ENCODE measurements at regions not wholly inside any gene's neighbourhood (a gene's known extent, or its start where the extent isn't known, plus 50 kb on each side); places are given as distances from the start of the nearest gene placed in this dataset.

DNA sequence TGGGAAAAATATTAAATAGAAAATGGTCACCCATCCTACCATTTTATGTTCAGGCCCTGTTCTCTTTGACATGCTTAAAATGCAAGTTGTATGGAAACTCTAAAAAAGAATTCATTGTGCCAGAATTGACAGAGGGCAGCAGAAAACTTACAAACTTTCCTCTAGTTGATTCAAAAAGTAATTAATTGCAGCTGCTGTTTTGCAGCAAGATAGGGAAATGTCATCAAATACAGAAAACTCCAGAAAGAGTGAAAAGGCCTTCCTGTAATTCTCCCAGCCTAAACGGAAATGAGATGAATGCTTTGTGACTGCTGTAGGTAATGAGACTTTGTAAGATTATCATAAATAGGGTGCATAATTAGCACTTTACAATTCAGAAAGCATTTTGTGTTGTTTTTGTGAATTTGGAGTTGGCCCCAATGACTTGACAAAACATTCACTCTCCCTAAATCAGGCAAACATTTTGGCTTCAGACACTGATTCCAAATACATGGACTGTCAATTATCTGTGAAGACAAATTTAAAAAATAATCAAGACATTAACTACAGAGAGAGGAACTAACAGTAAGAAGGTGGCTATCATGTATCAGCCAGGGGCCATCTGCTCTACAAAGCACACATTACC lies 861.8 kb downstream of the SQOR start:
- no peaks in the 10 kb centered on the region for H3F3A ChIP-seq (ENCODE audit: control insufficient read depth, insufficient read depth)
- H3K27me3 ChIP-seq (ENCODE audit: control insufficient read depth, low read length), result no peaks in the 10 kb centered on the region
- H3K79me2 ChIP-seq (ENCODE audit: control insufficient read depth, low read length), result no peaks in the 10 kb centered on the region
- no peaks in the 10 kb centered on the region for H4K20me1 ChIP-seq (ENCODE audit: control insufficient read depth, insufficient read depth, low read depth, low read length)
- H3K9me2 ChIP-seq (replicated peaks; ENCODE audit: control insufficient read depth, low read length), result no peaks in the 10 kb centered on the region
- no peaks in the 10 kb centered on the region for H3K4me1 ChIP-seq (ENCODE audit: control insufficient read depth, low read length)
- no peaks in the 10 kb centered on the region for H3K9me3 ChIP-seq (ENCODE audit: control insufficient read depth, insufficient read depth, low read length)
- H3K27ac ChIP-seq (ENCODE audit: low read depth, low read length), result no peak overlapping the region
- no peaks in the 10 kb centered on the region for H3K36me3 ChIP-seq (ENCODE audit: control insufficient read depth, low read length)
- H3K4me2 ChIP-seq (ENCODE audit: low read length), result no peak overlapping the region
- TF ChIP-seq, protein P1, sequence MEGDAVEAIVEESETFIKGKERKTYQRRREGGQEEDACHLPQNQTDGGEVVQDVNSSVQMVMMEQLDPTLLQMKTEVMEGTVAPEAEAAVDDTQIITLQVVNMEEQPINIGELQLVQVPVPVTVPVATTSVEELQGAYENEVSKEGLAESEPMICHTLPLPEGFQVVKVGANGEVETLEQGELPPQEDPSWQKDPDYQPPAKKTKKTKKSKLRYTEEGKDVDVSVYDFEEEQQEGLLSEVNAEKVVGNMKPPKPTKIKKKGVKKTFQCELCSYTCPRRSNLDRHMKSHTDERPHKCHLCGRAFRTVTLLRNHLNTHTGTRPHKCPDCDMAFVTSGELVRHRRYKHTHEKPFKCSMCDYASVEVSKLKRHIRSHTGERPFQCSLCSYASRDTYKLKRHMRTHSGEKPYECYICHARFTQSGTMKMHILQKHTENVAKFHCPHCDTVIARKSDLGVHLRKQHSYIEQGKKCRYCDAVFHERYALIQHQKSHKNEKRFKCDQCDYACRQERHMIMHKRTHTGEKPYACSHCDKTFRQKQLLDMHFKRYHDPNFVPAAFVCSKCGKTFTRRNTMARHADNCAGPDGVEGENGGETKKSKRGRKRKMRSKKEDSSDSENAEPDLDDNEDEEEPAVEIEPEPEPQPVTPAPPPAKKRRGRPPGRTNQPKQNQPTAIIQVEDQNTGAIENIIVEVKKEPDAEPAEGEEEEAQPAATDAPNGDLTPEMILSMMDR (IDR thresholded peaks at IDR 0.05; ENCODE audit: low read depth, low read length, poor library complexity, severe bottlenecking), result no peak
- no peak for TF ChIP-seq EZH2phosphoT487 (IDR thresholded peaks at IDR 0.05; ENCODE audit: borderline replicate concordance, low read length)
- H3K4me3 ChIP-seq (ENCODE audit: low read length), result no peak overlapping the region

DNA sequence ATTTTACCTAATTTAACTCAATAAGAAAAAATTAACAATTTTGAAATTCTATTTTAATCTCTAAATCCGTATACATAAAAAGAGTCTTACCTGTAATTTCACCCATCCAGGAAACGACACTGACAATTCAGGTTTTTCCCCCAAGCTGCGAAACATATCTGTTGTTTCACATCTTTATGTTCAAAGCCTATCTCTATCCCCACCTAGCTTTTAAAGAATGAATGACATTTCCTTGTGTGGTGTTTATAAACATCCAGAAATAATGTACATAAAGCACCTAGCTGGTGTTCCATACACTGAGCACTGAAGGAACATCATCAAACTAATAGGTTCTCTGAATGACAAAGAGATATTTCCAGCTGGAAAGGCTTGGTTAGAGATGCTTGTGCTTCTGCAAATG lies 867.8 kb downstream of the SQOR start:
- Histone ChIP-seq H3K4me3 (ENCODE audit: low read length) (no peak overlapping the region), H3K27ac (ENCODE audit: low read depth, low read length) (no peak overlapping the region), H3K9me3 (ENCODE audit: control insufficient read depth, insufficient read depth, low read length) (no peaks in the 10 kb centered on the region), H4K20me1 (ENCODE audit: control insufficient read depth, insufficient read depth, low read depth, low read length) (no peaks in the 10 kb centered on the region), H3K79me2 (ENCODE audit: control insufficient read depth, low read length) (no peaks in the 10 kb centered on the region), H3K4me1 (ENCODE audit: control insufficient read depth, low read length) (no peaks in the 10 kb centered on the region), H3F3A (ENCODE audit: control insufficient read depth, insufficient read depth) (no peaks in the 10 kb centered on the region), H3K36me3 (ENCODE audit: control insufficient read depth, low read length) (no peaks in the 10 kb centered on the region), H3K27me3 (ENCODE audit: control insufficient read depth, low read length) (no peaks in the 10 kb centered on the region), H3K4me2 (ENCODE audit: low read length) (no peak overlapping the region), H3K9me2 (replicated peaks; ENCODE audit: control insufficient read depth, low read length) (no peaks in the 10 kb centered on the region)
- TF ChIP-seq EZH2phosphoT487 (IDR thresholded peaks at IDR 0.05; ENCODE audit: borderline replicate concordance, low read length), result no peak
- TF ChIP-seq, protein P1 (IDR thresholded peaks at IDR 0.05; ENCODE audit: low read depth, low read length, poor library complexity, severe bottlenecking), result no peak

DNA sequence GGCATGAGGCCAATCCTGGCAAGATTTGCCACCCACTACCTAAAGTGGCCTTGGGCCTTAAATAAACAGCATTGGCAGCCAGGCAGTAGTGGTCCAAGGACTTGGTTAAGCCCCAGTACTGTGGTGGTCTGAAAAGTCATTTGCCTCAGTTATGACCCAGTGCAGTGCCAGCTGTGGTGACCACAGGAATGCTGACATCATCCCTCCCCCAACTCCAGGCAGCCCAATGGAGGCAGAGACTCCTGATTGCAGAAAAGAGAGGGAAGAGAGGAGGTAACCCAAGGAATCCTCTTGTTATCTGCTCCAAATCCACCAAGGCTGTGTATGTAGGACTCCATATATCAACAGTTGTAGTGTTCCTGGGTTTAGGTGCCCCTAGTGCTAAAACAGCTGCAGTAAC lies 883.6 kb downstream of the SQOR start:
- TF ChIP-seq EZH2phosphoT487 (IDR thresholded peaks at IDR 0.05; ENCODE audit: borderline replicate concordance, low read length), result no peak
- TF ChIP-seq, protein P1 (IDR thresholded peaks at IDR 0.05; ENCODE audit: low read depth, low read length, poor library complexity, severe bottlenecking), result no peak
- no peak overlapping the region for H3K4me2 ChIP-seq (ENCODE audit: low read length)
- no peaks in the 10 kb centered on the region for H3K4me1 ChIP-seq (ENCODE audit: control insufficient read depth, low read length)
- no peaks in the 10 kb centered on the region for H3K36me3 ChIP-seq (ENCODE audit: control insufficient read depth, low read length)
- no peaks in the 10 kb centered on the region for H3K27me3 ChIP-seq (ENCODE audit: control insufficient read depth, low read length)
- no peaks in the 10 kb centered on the region for H3F3A ChIP-seq (ENCODE audit: control insufficient read depth, insufficient read depth)
- no peaks in the 10 kb centered on the region for H4K20me1 ChIP-seq (ENCODE audit: control insufficient read depth, insufficient read depth, low read depth, low read length)
- no peak overlapping the region for H3K4me3 ChIP-seq (ENCODE audit: low read length)
- H3K9me2 ChIP-seq (replicated peaks; ENCODE audit: control insufficient read depth, low read length), result no peaks in the 10 kb centered on the region
- no peaks in the 10 kb centered on the region for H3K79me2 ChIP-seq (ENCODE audit: control insufficient read depth, low read length)
- H3K27ac ChIP-seq (ENCODE audit: low read depth, low read length), result no peak overlapping the region
- H3K9me3 ChIP-seq (ENCODE audit: control insufficient read depth, insufficient read depth, low read length), result peaks cover 3% of the 10 kb centered on the region; the same call in 1 of the 2 replicates
